ENCODE measurements at regions not wholly inside any gene's neighbourhood (a gene's known extent, or its start where the extent isn't known, plus 50 kb on each side); places are given as distances from the start of the nearest gene placed in this dataset.

DNA sequence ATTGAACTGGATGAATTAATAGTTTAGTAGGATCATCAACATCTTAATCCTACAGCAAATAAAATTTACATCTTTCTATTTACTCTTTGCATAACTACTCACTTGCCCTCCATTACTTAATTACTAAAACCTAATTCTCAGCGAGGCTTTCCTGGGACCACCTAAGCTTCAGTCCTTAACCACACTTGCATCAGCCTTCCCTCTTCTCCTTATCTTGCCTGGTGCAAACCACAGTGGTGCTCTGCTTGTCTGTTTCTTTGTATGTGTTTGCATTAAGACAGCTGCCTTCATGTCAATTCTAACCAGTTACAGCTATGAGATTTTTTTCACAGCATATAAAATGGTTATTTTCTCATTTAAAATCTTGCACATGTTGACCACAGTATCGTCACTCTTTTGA lies 72.6 kb upstream of the ZNF92 start:
- Mint-ChIP-seq H3K4me1 (no peaks in the 10 kb centered on the region), H3K27ac (no peak overlapping the region), H3K9me3 (peaks cover under 1% of the 10 kb centered on the region; the same call in 1 of the 2 replicates), H3K36me3 (no peaks in the 10 kb centered on the region; the same call in 1 of the 2 replicates), H3K4me3 (no peak overlapping the region), H3K27me3 (ENCODE audit: low read depth) (no peaks in the 10 kb centered on the region)
- DNase-seq (ENCODE audit: low spot score), result no peak
- no peak for ATAC-seq
- TF ChIP-seq, protein P1, sequence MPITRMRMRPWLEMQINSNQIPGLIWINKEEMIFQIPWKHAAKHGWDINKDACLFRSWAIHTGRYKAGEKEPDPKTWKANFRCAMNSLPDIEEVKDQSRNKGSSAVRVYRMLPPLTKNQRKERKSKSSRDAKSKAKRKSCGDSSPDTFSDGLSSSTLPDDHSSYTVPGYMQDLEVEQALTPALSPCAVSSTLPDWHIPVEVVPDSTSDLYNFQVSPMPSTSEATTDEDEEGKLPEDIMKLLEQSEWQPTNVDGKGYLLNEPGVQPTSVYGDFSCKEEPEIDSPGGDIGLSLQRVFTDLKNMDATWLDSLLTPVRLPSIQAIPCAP (CRISPR knock-in tag; IDR thresholded peaks at IDR 0.05), result no peak
- TF ChIP-seq, protein P2, sequence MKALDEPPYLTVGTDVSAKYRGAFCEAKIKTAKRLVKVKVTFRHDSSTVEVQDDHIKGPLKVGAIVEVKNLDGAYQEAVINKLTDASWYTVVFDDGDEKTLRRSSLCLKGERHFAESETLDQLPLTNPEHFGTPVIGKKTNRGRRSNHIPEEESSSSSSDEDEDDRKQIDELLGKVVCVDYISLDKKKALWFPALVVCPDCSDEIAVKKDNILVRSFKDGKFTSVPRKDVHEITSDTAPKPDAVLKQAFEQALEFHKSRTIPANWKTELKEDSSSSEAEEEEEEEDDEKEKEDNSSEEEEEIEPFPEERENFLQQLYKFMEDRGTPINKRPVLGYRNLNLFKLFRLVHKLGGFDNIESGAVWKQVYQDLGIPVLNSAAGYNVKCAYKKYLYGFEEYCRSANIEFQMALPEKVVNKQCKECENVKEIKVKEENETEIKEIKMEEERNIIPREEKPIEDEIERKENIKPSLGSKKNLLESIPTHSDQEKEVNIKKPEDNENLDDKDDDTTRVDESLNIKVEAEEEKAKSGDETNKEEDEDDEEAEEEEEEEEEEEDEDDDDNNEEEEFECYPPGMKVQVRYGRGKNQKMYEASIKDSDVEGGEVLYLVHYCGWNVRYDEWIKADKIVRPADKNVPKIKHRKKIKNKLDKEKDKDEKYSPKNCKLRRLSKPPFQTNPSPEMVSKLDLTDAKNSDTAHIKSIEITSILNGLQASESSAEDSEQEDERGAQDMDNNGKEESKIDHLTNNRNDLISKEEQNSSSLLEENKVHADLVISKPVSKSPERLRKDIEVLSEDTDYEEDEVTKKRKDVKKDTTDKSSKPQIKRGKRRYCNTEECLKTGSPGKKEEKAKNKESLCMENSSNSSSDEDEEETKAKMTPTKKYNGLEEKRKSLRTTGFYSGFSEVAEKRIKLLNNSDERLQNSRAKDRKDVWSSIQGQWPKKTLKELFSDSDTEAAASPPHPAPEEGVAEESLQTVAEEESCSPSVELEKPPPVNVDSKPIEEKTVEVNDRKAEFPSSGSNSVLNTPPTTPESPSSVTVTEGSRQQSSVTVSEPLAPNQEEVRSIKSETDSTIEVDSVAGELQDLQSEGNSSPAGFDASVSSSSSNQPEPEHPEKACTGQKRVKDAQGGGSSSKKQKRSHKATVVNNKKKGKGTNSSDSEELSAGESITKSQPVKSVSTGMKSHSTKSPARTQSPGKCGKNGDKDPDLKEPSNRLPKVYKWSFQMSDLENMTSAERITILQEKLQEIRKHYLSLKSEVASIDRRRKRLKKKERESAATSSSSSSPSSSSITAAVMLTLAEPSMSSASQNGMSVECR (CRISPR knock-in tag; IDR thresholded peaks at IDR 0.05; ENCODE audit: borderline replicate concordance), result no peak
- TF ChIP-seq, protein P3, sequence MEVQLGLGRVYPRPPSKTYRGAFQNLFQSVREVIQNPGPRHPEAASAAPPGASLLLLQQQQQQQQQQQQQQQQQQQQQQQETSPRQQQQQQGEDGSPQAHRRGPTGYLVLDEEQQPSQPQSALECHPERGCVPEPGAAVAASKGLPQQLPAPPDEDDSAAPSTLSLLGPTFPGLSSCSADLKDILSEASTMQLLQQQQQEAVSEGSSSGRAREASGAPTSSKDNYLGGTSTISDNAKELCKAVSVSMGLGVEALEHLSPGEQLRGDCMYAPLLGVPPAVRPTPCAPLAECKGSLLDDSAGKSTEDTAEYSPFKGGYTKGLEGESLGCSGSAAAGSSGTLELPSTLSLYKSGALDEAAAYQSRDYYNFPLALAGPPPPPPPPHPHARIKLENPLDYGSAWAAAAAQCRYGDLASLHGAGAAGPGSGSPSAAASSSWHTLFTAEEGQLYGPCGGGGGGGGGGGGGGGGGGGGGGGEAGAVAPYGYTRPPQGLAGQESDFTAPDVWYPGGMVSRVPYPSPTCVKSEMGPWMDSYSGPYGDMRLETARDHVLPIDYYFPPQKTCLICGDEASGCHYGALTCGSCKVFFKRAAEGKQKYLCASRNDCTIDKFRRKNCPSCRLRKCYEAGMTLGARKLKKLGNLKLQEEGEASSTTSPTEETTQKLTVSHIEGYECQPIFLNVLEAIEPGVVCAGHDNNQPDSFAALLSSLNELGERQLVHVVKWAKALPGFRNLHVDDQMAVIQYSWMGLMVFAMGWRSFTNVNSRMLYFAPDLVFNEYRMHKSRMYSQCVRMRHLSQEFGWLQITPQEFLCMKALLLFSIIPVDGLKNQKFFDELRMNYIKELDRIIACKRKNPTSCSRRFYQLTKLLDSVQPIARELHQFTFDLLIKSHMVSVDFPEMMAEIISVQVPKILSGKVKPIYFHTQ (CRISPR knock-in tag; IDR thresholded peaks at IDR 0.05), result no peak
- TF ChIP-seq GABPB1 (CRISPR knock-in tag; IDR thresholded peaks at IDR 0.05) (no peak), ZNF423 (CRISPR knock-in tag; IDR thresholded peaks at IDR 0.05) (no peak), CREM (CRISPR knock-in tag; IDR thresholded peaks at IDR 0.05) (no peak), TCF7 (CRISPR knock-in tag; IDR thresholded peaks at IDR 0.05; ENCODE audit: low read depth) (no peak), EMX1 (CRISPR knock-in tag; IDR thresholded peaks at IDR 0.05) (no peak), TEAD4 (CRISPR knock-in tag; IDR thresholded peaks at IDR 0.05) (no peak), SMAD4 (CRISPR knock-in tag; IDR thresholded peaks at IDR 0.05) (no peak), ZNF396 (CRISPR knock-in tag; IDR thresholded peaks at IDR 0.05; ENCODE audit: borderline replicate concordance) (no peak)
- TF ChIP-seq, protein P4, sequence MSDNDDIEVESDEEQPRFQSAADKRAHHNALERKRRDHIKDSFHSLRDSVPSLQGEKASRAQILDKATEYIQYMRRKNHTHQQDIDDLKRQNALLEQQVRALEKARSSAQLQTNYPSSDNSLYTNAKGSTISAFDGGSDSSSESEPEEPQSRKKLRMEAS (CRISPR knock-in tag; IDR thresholded peaks at IDR 0.05), result no peak
- TF ChIP-seq, protein P5, sequence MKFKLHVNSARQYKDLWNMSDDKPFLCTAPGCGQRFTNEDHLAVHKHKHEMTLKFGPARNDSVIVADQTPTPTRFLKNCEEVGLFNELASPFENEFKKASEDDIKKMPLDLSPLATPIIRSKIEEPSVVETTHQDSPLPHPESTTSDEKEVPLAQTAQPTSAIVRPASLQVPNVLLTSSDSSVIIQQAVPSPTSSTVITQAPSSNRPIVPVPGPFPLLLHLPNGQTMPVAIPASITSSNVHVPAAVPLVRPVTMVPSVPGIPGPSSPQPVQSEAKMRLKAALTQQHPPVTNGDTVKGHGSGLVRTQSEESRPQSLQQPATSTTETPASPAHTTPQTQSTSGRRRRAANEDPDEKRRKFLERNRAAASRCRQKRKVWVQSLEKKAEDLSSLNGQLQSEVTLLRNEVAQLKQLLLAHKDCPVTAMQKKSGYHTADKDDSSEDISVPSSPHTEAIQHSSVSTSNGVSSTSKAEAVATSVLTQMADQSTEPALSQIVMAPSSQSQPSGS (CRISPR knock-in tag; IDR thresholded peaks at IDR 0.05; ENCODE audit: borderline replicate concordance, low read depth), result no peak
- TF ChIP-seq, protein P6, sequence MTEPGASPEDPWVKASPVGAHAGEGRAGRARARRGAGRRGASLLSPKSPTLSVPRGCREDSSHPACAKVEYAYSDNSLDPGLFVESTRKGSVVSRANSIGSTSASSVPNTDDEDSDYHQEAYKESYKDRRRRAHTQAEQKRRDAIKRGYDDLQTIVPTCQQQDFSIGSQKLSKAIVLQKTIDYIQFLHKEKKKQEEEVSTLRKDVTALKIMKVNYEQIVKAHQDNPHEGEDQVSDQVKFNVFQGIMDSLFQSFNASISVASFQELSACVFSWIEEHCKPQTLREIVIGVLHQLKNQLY (CRISPR knock-in tag; IDR thresholded peaks at IDR 0.05), result no peak
- TF ChIP-seq, protein P7, sequence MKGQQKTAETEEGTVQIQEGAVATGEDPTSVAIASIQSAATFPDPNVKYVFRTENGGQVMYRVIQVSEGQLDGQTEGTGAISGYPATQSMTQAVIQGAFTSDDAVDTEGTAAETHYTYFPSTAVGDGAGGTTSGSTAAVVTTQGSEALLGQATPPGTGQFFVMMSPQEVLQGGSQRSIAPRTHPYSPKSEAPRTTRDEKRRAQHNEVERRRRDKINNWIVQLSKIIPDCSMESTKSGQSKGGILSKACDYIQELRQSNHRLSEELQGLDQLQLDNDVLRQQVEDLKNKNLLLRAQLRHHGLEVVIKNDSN (CRISPR knock-in tag; IDR thresholded peaks at IDR 0.05), result no peak
- TF ChIP-seq, protein P8, sequence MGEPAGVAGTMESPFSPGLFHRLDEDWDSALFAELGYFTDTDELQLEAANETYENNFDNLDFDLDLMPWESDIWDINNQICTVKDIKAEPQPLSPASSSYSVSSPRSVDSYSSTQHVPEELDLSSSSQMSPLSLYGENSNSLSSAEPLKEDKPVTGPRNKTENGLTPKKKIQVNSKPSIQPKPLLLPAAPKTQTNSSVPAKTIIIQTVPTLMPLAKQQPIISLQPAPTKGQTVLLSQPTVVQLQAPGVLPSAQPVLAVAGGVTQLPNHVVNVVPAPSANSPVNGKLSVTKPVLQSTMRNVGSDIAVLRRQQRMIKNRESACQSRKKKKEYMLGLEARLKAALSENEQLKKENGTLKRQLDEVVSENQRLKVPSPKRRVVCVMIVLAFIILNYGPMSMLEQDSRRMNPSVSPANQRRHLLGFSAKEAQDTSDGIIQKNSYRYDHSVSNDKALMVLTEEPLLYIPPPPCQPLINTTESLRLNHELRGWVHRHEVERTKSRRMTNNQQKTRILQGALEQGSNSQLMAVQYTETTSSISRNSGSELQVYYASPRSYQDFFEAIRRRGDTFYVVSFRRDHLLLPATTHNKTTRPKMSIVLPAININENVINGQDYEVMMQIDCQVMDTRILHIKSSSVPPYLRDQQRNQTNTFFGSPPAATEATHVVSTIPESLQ (CRISPR knock-in tag; IDR thresholded peaks at IDR 0.05), result no peak
- TF ChIP-seq, protein P9, sequence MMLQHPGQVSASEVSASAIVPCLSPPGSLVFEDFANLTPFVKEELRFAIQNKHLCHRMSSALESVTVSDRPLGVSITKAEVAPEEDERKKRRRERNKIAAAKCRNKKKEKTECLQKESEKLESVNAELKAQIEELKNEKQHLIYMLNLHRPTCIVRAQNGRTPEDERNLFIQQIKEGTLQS (CRISPR knock-in tag; conservative IDR thresholded peaks at IDR 0.05), result no peak
- CTCF ChIA-PET, result interaction anchor here (0.6 to 1.8 kb wide), 4 partner anchors 8 to 176 kb away, joined by 3 to 7 read pairs (median 3); no protein-coding TSS in a partner anchor
- POLR2A ChIA-PET, result interaction anchor here (0.7 kb wide), 1 partner anchor 31 kb away, joined by 3 read pairs; no protein-coding TSS in a partner anchor

Data from WTC11 (cell line).